B cell (primary cell): ENCODE measurements at regions not wholly inside any gene's neighbourhood (a gene's known extent, or its start where the extent isn't known, plus 50 kb on each side); places are given as distances from the start of the nearest gene placed in this dataset.
"Not testable (repeated sequence)": the region's sequence is repeated elsewhere in the genome, so short reads cannot be mapped to it uniquely, and the experiment has no call there.

Source experiments
- ATAC-seq: fragments of 200-7000 bp; cut with Tn5 transposase; one replicate; pipeline ENCODE4 v1.10.0; 2021; ENCODE audit warnings: low read depth, mild to moderate bottlenecking, moderate number of reproducible peaks, moderate library complexity
- CTCF ChIA-PET: fragments of 350-600 bp; sonication (Branson Sonifier 250); formaldehyde crosslinking; loops from one replicate; lab custom pipeline; 2021; ENCODE audit warnings: antibody characterized with exemption, inconsistent platforms; lab: Charles Lee
- POLR2A ChIA-PET: fragments of 350-600 bp; sonication (Branson Sonifier 250); formaldehyde crosslinking; loops from one replicate; lab custom pipeline; 2021; ENCODE audit warnings: antibody characterized with exemption; lab: Charles Lee
- DNase-seq: peaks from one replicate; pipeline ENCODE4 v3.0.0; 2013
- H2AFZ ChIP-seq: 2 replicates; pipeline ENCODE4 v1.6.1; 2012; ENCODE audit warnings: mild to moderate bottlenecking, low read depth, low read length; ENCODE audit not compliant: insufficient read depth, poor library complexity, severe bottlenecking
- H3K27ac ChIP-seq, 2 donors: 1 replicate in 1 of 2; 2 replicates in 1 of 2; pipeline ENCODE4 v1.5.1; 2012 to 2013; ENCODE audit warnings: low read length in 2 of 2, mild to moderate bottlenecking in 2 of 2, moderate library complexity in 1 of 2
- H3K27me3 ChIP-seq, 4 experiments: fragments of 200-600 bp in 1 of 4; sonication (generic) in 1 of 4; replicated peaks in 1 of 4; 1 replicate in 2 of 4; 2 replicates in 2 of 4; pipeline versions ENCODE4 v1.6.1 to v1.7.0; 2013 to 2016; ENCODE audit warnings: low read length in 3 of 4, mild to moderate bottlenecking in 2 of 4, mixed read lengths in 1 of 4, moderate library complexity in 1 of 4; ENCODE audit not compliant: insufficient read depth in 4 of 4, control insufficient read depth in 3 of 4; ENCODE audit errors: control extremely low read depth in 1 of 4
- H3K36me3 ChIP-seq, 2 experiments: replicated peaks in 1 of 2; 1 replicate in 1 of 2; 2 replicates in 1 of 2; pipeline versions ENCODE4 v1.6.1 to v1.7.1; 2013; ENCODE audit warnings: low read length in 1 of 2; ENCODE audit not compliant: insufficient read depth in 2 of 2, control insufficient read depth in 1 of 2; ENCODE audit errors: control extremely low read depth in 1 of 2, extremely low read depth in 1 of 2
- H3K4me1 ChIP-seq, 2 donors: fragments of 200-600 bp in 1 of 2; sonication (generic) in 1 of 2; 1 replicate in 1 of 2; 2 replicates in 1 of 2; pipeline versions ENCODE4 v1.5.1 to v1.6.1; 2013 to 2017; ENCODE audit warnings: low read length in 2 of 2; ENCODE audit not compliant: control insufficient read depth in 2 of 2, insufficient read depth in 2 of 2
- H3K4me2 ChIP-seq: replicated peaks from 2 replicates; pipeline ENCODE3; 2012; ENCODE audit warnings: mild to moderate bottlenecking, low read depth, low read length; ENCODE audit not compliant: poor library complexity, severe bottlenecking
- H3K4me3 ChIP-seq, 5 experiments: fragments of 200-600 bp in 1 of 5; sonication (generic) in 1 of 5; 1 replicate in 3 of 5; 2 replicates in 2 of 5; pipeline versions ENCODE4 v1.5.1 to v1.7.0; 2011 to 2016; ENCODE audit warnings: low read length in 4 of 5, mild to moderate bottlenecking in 4 of 5, low read depth in 2 of 5, control low read depth in 1 of 5, moderate library complexity in 1 of 5; ENCODE audit not compliant: insufficient read depth in 1 of 5; ENCODE audit errors: control extremely low read depth in 1 of 5, extremely low read depth in 1 of 5
- H3K79me2 ChIP-seq: fragments of 200-600 bp; sonication (generic); one replicate; pipeline ENCODE4 v1.6.0; 2016; ENCODE audit warnings: low read length; ENCODE audit not compliant: control insufficient read depth, insufficient read depth
- H3K9ac ChIP-seq: fragments of 200-600 bp; sonication (generic); 2 replicates; pipeline ENCODE4 v1.6.1; 2017; ENCODE audit warnings: mild to moderate bottlenecking, low read length, moderate library complexity
- H3K9me3 ChIP-seq, 3 donors: one replicate each; pipeline versions ENCODE4 v1.6.1 to v1.7.1; 2013; ENCODE audit warnings: low read length in 2 of 3; ENCODE audit not compliant: control insufficient read depth in 2 of 3, insufficient read depth in 1 of 3; ENCODE audit errors: control extremely low read depth in 1 of 3
- H4K20me1 ChIP-seq: 2 replicates; pipeline ENCODE4 v1.6.0; 2012; ENCODE audit warnings: mild to moderate bottlenecking, low read length; ENCODE audit not compliant: insufficient read depth, control insufficient read depth, poor library complexity, severe bottlenecking
- H3K27ac Mint-ChIP-seq: one replicate; pipeline ENCODE4 v1.8.0; 2021; ENCODE audit warnings: mixed read lengths
- H3K27me3 Mint-ChIP-seq: one replicate; pipeline ENCODE4 v1.8.0; 2021; ENCODE audit warnings: mixed read lengths
- H3K4me1 Mint-ChIP-seq: one replicate; pipeline ENCODE4 v1.8.0; 2021; ENCODE audit warnings: mixed read lengths
- H3K4me3 Mint-ChIP-seq: one replicate; pipeline ENCODE4 v1.8.0; 2021; ENCODE audit warnings: mixed read lengths
- H3K9me3 Mint-ChIP-seq: one replicate; pipeline ENCODE4 v1.8.0; 2022; ENCODE audit warnings: mixed read lengths; ENCODE audit not compliant: insufficient read depth
- CTCF ChIP-seq: fragments of 200-600 bp; IDR thresholded peaks from one replicate; pipeline ENCODE4 v1.8.0; 2022; ENCODE audit warnings: antibody characterized with exemption, mild to moderate bottlenecking
- EZH2 ChIP-seq: IDR thresholded peaks from 2 replicates; pipeline ENCODE4 v1.6.1; 2012; ENCODE audit warnings: borderline replicate concordance, low read depth, mild to moderate bottlenecking, moderate library complexity, low read length; ENCODE audit not compliant: insufficient read depth, poor library complexity, severe bottlenecking
- WGBS: methylation state at CpG from one replicate; pipeline ENCODE4 v1.1.5; 2013; ENCODE audit warnings: missing lambda C conversion rate; ENCODE audit not compliant: insufficient coverage; 5-methylcytosine and 5-hydroxymethylcytosine counted together
- intact Hi-C: fragments of 100-400 bp; cut with micrococcal nuclease; formaldehyde crosslinking; loops from one replicate; pipeline ENCODE4 v1.10.0; 2022

- H3K27ac ChIP-seq: no peak overlapping the region
- H3K4me3 Mint-ChIP-seq: no peak overlapping the region
- no peaks in the 10 kb centered on the region for H3K79me2 ChIP-seq
- no peaks in the 10 kb centered on the region for H3K4me1 ChIP-seq
- DNase-seq (no peak), ATAC-seq (no peak)
- no peaks in the 10 kb centered on the region for H3K36me3 ChIP-seq
- no peak overlapping the region for H3K4me2 ChIP-seq
- CTCF ChIA-PET: interaction anchor here (0.7 kb wide), 1 partner anchor 161 kb away, joined by 3 read pairs; no protein-coding TSS in a partner anchor
- H3K27me3 ChIP-seq: no peaks in the 10 kb centered on the region
- no CpG with 5 or more reads among the region's 4 CpGs for WGBS
- H2AFZ ChIP-seq: no peak overlapping the region
- POLR2A ChIA-PET: no interaction called here
- intact Hi-C loops: no loop called here
- TF ChIP-seq CTCF: no peak
- no peak for TF ChIP-seq EZH2
- H3K9ac ChIP-seq: no peak overlapping the region
- H4K20me1 ChIP-seq: no peaks in the 10 kb centered on the region
- H3K27me3 Mint-ChIP-seq: no peaks in the 10 kb centered on the region
- no peaks in the 10 kb centered on the region for H3K9me3 Mint-ChIP-seq
- H3K9me3 ChIP-seq: no peaks in the 10 kb centered on the region
- no peak overlapping the region for H3K27ac Mint-ChIP-seq
- H3K4me1 Mint-ChIP-seq: no peaks in the 10 kb centered on the region
- H3K4me3 ChIP-seq: no peak overlapping the region
Observed at GRCh38 chr1:215406927-215407326, 160.2 kb upstream of the KCTD3 start.

GRCh38 chr1:215407575-215407974 lies 159.5 kb upstream of the KCTD3 start:
- Histone ChIP-seq H3K4me3 (no peak overlapping the region), H3K27me3 (no peaks in the 10 kb centered on the region), H3K9ac (no peak overlapping the region), H3K4me1 (no peaks in the 10 kb centered on the region), H3K4me2 (no peak overlapping the region), H2AFZ (no peak overlapping the region), H3K79me2 (no peaks in the 10 kb centered on the region), H3K9me3 (no peaks in the 10 kb centered on the region), H3K36me3 (no peaks in the 10 kb centered on the region), H4K20me1 (no peaks in the 10 kb centered on the region), H3K27ac (no peak overlapping the region)
- DNase-seq (no peak), ATAC-seq (no peak)
- Mint-ChIP-seq H3K9me3 (no peaks in the 10 kb centered on the region), H3K4me1 (no peaks in the 10 kb centered on the region), H3K27ac (no peak overlapping the region), H3K4me3 (no peak overlapping the region), H3K27me3 (no peaks in the 10 kb centered on the region)
- WGBS: no CpG with 5 or more reads among the region's 2 CpGs
- no peak for TF ChIP-seq CTCF
- no peak for TF ChIP-seq EZH2
- intact Hi-C loops: no loop called here
- POLR2A ChIA-PET: no interaction called here
- CTCF ChIA-PET: no interaction called here

- H3K27ac Mint-ChIP-seq, H4K20me1 ChIP-seq, H3K79me2 ChIP-seq, CTCF ChIA-PET, H3K4me3 ChIP-seq, H2AFZ ChIP-seq, H3K4me1 ChIP-seq, H3K9me3 ChIP-seq, ATAC-seq, H3K27me3 Mint-ChIP-seq, intact Hi-C loops, H3K27ac ChIP-seq, H3K9ac ChIP-seq, H3K9me3 Mint-ChIP-seq, DNase-seq, POLR2A ChIA-PET, H3K4me3 Mint-ChIP-seq, H3K36me3 ChIP-seq, H3K4me2 ChIP-seq, H3K4me1 Mint-ChIP-seq, H3K27me3 ChIP-seq: not testable (repeated sequence)
- WGBS: no CpG with 5 or more reads among the region's 4 CpGs
Observed at GRCh38 chr1:215409546-215409945, 157.6 kb upstream of the KCTD3 start.
